ENCODE measurements at regions not wholly inside any gene's neighbourhood (a gene's known extent, or its start where the extent isn't known, plus 50 kb on each side); places are given as distances from the start of the nearest gene placed in this dataset.

DNA sequence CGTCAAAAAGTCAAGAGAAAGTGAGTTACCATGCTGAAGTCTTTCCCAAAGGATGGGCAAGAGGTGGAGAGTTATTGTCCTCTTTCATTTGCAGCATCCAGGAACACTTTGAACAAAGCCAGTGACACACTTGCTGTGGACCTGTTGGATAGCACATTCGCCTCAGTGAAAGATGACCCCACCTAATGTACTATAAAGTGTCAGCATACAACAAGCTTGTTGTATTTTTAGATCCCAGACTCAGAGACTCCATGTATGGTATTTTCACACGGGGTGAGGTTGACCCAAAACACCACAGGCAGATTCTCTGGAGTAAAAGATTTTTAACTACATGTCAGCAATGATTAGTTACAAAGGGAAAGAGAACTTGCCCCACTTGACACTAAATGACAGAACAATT is 273.8 kb downstream of the PTBP2 start:
- DNase-seq (ENCODE audit: low read depth in 2 of 2, low spot score in 1 of 2) = no peak

DNA sequence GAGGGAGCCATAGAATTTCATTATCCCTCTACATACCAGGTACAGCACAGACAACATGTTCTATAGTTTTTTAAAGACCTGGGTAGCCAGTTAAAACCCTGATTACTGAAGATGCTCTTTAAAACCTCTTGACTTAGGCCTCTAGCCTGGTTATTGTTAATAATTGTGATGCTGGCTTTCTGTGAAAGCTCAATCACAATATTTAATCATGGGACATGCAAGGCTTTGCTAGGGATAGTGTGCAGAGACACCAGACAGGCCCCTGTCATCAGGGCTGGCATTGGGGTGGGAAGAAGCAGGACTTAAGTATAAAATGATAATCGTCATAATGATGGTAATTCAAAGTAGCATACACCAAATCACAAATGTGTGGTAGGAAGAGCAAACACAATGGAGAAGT is 274.4 kb downstream of the PTBP2 start:
- no peak for DNase-seq (ENCODE audit: low read depth in 2 of 2, low spot score in 1 of 2)

DNA sequence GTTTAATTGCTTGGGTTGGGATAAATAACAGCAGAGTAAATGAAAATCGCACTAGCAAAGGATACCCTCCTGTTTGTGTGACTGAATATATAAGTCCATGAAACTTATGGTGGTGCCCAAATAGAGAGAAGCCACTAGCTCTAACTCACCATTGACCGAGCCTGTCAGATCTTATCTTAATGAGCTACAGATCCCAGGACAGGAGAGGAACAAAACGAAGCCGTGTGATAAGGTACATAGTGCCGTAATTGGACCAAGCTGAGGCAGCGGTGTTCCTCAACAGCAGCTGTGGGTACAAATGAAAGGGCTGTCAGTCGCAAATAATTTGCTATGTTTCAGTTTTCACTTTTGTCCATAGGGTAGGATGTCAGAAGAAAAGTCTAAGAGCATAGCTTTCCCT is 276.1 kb downstream of the PTBP2 start:
- DNase-seq (ENCODE audit: low read depth in 2 of 2, low spot score in 1 of 2) = no peak

DNA sequence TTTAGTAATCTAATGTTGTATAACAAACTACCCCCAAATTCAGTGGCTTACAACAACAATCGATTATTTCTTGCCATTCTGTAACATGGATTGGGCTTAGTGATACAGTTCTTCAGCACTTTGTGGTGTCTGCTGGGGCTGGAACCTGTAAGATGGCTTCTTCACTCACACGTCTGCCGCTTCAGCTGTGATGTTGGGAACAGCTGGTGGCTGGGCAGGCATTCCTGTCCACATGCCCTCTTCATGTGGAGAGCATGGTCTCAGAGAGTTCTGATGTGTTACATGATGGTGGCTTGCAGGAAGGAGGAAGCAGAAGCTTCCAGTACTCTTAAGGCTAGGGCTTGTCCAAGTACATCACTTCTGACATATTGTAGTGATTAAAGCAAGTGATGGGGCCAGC is 276.9 kb downstream of the PTBP2 start:
- no peak for DNase-seq (ENCODE audit: low read depth in 2 of 2, low spot score in 1 of 2)

DNA sequence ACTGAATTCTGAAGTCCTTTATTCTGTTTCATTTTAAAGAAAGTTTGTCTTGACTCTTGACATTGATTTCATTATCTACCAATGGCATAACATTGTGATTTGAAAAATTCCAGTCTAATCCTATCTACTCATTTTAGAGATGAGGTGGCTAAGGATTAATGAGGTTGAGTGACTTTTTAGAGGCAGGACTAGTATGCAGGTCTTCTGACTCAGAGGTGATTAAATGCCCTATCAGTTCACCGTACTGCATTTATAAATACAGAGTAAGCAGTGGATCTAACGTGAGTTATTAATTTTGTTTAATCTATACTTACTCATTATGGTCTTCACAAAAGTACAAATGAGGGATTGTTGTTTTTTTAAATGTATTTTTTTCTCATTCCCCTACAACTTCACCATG is 277.6 kb downstream of the PTBP2 start:
- no peak for DNase-seq (ENCODE audit: low read depth in 2 of 2, low spot score in 1 of 2)

DNA sequence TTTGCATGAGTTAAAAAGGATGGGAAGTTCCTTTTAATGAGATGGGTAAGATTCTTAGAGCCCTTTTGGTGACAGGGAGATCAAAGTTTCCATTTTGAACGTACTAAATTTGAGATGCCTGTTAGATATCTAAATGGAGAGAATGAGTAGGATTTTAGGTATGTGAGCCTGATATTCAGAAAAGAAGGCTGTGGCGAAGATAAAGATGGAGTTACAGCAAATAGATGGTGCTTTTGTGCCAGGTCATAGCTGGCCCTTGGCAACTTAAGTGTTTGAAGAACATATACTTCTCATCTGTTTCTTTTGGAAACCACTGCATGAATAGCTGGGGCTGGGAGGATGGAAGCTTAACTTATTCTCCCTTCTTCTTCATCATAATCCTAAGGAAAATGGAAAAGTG is 282.5 kb downstream of the PTBP2 start:
- DNase-seq (ENCODE audit: low read depth in 2 of 2, low spot score in 1 of 2) = no peak

DNA sequence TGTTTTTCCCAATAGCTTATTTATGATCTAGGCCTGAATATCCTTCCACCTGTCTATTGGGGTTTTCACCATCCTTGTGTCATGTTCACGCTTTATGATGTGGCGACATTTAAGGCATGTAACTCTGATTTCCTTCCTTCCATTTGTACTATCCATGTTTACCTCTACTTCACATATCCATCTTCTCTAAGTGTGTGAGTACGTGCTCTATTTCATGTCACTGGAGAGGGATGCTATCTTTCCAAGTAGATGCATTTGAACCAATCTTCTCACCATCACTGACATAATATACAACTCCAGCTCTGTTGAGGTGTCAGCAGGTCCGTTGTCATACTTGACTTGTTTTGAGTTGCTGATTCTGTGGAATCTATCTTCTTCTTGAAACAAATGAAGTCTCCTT is 283.2 kb downstream of the PTBP2 start:
- DNase-seq (ENCODE audit: low read depth in 2 of 2, low spot score in 1 of 2) = no peak

DNA sequence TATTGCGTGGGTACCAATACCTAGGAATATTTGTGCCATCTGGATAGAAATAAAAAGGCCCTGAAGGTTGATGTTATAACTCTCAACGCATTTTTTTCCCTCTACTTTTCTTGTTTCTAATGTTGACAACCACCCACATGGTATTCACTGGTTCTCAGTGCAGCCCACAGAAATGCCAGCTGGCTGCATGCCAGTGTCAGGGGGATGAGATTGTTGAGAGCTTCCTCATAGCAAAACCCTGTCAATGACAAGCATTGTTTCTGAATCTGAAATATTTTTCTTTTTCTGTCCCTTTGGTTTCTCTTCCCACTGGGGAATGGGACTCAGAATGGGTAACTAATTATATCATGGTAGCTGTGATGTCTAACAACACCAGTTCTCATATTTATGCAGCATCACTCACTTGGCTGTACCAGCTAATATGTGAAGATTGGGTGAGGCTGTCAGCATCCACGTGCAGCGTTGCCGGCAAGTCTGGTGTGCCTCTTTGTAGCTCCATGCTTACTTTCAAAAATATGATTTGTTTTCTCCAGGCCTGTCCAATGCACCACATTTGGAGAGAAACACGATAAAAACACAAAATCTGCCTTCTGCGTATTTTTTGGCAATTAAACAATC is 284.6 kb downstream of the PTBP2 start:
- DNase-seq (ENCODE audit: low read depth in 2 of 2, low spot score in 1 of 2) = no peak

DNA sequence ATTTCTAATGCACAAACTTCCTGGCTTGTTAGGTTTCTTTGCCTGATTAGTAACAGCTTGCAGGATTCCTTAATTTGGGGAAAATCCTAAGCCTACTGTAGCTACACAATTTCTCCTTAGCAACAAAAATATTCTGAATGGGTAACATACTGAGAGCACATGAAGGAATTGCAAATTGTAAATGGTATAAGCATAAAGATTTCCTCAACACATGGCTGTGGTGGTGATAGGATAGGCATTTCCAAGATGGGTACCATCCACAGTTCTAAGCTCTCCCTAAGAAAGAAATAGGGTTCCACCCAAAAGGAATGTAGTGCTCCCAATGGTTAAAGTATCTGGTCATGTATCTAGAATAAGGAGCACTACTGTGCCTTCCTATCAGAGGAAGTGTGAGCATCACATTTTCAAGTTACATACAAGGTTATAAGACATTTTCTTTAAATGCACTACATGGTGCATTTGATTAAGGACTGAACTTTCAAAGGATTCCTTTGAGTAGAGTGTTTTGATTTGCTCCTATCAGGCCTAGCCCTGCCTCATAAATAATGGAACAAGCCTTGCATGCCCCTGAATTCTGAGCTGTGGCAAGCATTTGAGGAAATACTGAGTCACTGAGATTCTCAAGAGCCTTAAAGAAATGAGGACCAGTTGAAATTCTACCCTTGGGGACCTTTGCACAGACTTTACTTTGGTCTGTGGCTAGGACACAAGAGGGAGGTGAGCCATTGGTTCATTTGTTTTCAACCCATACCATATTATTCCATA is 286.4 kb downstream of the PTBP2 start:
- no peak for DNase-seq (ENCODE audit: low read depth in 2 of 2, low spot score in 1 of 2)

DNA sequence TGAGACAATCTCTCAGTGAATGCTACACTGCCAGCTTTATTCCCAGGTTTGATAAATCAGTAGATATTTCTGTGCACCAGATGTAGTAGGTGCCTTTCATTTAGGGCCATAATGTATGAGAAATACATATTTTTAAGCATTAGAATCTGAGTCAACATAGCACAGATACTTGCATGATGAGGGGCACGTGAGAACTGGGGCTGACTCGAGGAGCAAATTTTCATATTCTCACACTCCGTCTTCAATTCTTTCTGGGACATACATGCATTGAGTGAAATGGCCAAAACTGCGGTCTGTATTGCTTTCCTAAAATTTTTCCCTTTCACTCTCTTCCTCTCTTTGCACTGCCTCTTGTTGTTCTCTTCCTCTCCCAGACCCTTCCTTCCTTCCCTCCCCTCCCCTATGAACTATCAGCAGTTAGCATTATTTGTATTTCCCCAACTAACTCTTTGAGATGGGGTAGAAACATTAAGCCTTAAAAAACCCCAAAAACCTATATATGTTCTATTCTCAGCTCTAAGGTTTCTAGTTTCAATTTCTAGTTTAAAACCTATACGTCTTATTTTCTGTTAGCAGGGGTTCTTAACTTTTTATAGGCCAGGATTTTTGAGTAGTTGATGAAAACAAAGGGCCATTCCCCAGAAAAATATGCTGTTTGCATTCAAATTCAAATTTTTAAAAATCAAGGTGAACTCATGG is 289.1 kb downstream of the PTBP2 start:
- no peak for DNase-seq (ENCODE audit: low read depth in 2 of 2, low spot score in 1 of 2)

DNA sequence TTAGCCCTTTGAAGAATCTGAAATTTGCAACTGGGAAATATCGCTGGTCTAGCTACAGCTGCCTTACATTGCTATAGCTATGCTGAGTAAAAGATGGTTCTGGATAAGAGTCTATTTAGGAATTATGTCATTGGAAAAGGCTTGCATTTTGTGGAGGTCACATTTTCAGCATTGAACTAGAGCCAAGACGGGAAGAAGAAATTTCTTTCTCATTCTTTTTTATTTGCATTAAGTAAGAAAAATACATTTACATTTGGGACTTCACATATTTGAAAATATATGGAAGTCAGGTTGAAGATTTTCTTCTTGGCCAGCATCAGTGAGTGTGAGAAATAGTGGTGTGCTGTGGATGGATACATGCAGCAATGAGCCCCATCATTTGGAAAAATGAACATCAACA is 291.6 kb downstream of the PTBP2 start:
- DNase-seq (ENCODE audit: low read depth in 2 of 2, low spot score in 1 of 2) = no peak

DNA sequence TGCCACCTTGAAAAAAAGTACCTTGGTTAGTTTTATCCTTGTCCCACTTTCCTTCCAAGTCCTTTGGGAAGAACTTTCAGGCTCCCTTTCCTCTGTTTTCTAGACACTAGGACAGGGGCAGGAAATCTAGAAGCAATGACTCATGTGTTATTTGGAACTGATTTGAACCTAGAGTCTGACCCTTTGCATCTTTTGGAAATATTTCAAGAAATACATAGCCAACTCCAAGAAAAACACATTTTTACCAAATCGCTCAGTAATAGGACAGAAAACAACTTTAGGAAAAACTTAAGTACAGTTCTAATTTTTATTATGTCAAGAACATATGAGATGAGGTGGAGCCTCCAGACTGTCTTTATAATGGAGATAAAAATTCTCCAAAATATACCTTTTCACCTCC is 292.4 kb downstream of the PTBP2 start:
- no peak for DNase-seq (ENCODE audit: low read depth in 2 of 2, low spot score in 1 of 2)

DNA sequence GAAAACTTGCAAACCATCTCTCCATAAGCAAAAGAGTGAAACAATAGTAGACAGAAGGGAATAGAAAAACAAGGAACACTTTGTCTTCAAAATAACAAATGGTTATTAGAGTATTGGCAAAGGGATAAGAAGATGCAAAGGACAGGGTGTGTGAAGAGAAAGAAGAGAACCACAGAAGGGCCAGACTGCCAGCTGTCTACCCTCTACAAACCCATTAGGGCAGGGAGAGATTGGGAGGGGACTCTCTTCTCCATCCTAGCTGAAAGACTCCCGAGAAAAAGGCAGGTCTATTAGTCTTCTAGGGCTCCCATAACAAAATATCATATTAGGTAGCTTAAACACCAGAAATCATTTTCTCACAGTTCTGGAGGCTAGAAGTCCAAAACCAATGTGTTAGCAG is 292.8 kb downstream of the PTBP2 start:
- no peak for DNase-seq (ENCODE audit: low read depth in 2 of 2, low spot score in 1 of 2)

DNA sequence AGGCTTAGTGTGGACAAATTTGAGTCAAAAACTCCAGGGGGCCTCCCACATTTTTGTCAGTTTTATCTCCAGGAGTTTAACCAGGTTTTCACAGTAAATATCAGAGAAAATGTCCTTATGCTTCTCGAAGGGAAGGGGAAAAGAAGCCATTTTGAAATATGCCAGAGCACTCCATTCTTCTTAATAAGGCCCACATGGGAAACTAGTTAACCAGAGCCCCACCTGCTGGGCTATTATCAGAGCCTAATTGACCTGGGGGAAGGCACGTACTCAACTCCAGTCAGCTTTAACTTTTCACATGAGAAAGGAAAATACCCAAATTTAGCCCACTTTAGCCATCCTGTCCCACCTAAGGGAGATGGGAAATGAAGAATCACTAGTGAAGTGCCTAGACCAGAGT is 296.3 kb downstream of the PTBP2 start:
- no peak for DNase-seq (ENCODE audit: low read depth in 2 of 2, low spot score in 1 of 2)
